ENCODE measurements at regions not wholly inside any gene's neighbourhood (a gene's known extent, or its start where the extent isn't known, plus 50 kb on each side); places are given as distances from the start of the nearest gene placed in this dataset.

DNA sequence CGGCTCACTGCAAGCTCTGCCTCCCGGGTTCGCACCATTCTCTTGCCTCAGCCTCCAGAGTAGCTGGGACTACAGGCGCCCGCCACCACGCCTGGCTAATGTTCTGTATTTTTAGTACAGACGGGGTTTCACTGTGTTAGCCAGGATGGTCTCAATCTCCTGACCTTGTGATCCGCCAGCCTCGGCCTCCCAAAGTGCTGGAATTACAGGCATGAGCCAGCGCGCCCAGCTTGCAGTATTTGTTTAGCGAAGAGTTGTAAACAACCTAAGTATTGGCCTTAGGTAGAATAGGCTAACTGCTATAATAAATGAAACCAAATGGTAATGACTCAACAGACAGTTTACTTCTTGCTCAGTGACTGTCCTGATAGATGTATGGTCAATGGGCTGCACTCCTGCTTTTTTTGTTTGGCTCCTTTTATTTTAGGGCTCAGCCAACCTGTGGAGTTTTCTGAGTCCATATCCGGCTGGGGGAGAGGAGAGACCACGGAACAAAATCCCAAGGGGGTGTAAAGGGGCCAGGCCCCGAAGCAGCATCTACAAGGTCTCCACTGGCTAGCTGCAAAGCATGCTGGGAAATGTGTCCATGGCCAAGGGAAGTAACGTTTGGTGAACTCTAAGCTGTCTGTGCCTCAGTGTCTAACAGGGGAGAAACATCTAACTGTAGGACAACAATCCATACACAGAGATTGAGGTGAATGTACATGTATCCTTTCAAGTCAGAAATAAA is 841.0 kb upstream of the ID2 start:
- H3K4me1 Mint-ChIP-seq (ENCODE audit: unreplicated experiment) = peaks cover 16% of the 10 kb centered on the region
- TF ChIP-seq, protein P1, sequence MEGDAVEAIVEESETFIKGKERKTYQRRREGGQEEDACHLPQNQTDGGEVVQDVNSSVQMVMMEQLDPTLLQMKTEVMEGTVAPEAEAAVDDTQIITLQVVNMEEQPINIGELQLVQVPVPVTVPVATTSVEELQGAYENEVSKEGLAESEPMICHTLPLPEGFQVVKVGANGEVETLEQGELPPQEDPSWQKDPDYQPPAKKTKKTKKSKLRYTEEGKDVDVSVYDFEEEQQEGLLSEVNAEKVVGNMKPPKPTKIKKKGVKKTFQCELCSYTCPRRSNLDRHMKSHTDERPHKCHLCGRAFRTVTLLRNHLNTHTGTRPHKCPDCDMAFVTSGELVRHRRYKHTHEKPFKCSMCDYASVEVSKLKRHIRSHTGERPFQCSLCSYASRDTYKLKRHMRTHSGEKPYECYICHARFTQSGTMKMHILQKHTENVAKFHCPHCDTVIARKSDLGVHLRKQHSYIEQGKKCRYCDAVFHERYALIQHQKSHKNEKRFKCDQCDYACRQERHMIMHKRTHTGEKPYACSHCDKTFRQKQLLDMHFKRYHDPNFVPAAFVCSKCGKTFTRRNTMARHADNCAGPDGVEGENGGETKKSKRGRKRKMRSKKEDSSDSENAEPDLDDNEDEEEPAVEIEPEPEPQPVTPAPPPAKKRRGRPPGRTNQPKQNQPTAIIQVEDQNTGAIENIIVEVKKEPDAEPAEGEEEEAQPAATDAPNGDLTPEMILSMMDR (conservative IDR thresholded peaks at IDR 0.05) = no peak
- H3K27ac Mint-ChIP-seq = no peak overlapping the region
- no peak overlapping the region for H3K4me3 Mint-ChIP-seq
- H3K9me3 Mint-ChIP-seq = peaks cover 12% of the 10 kb centered on the region
- DNase-seq (ENCODE audit: extremely low spot score, unreplicated experiment) = no peak
- peaks cover 4% of the 10 kb centered on the region for H3K36me3 Mint-ChIP-seq
- H3K27me3 Mint-ChIP-seq = no peaks in the 10 kb centered on the region

DNA sequence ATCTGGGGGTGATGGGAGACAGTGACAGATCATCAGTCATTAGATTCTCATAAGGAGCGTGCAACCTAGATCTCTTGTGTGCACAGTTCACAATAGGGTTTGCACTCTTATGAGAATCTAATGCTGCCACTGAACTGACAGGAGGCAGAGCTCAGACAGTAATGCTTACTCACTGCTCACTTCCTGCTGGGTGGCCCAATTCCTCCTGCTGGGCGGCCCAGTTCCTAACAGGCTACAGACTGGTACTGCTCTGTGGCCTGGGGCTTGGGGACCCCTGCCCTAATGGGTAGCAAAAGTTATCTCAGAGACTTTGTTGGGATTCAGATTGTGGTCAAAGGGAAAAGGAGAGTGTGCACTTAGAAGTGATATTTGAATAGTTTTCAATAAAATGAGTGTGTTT is 840.1 kb upstream of the ID2 start:
- Mint-ChIP-seq H3K36me3 (no peaks in the 10 kb centered on the region), H3K27ac (no peak overlapping the region), H3K27me3 (no peaks in the 10 kb centered on the region), H3K4me3 (no peak overlapping the region), H3K9me3 (peaks cover 8% of the 10 kb centered on the region), H3K4me1 (ENCODE audit: unreplicated experiment) (peaks cover 9% of the 10 kb centered on the region)
- DNase-seq (ENCODE audit: extremely low spot score, unreplicated experiment) = no peak
- TF ChIP-seq, protein P1 (conservative IDR thresholded peaks at IDR 0.05) = no peak

DNA sequence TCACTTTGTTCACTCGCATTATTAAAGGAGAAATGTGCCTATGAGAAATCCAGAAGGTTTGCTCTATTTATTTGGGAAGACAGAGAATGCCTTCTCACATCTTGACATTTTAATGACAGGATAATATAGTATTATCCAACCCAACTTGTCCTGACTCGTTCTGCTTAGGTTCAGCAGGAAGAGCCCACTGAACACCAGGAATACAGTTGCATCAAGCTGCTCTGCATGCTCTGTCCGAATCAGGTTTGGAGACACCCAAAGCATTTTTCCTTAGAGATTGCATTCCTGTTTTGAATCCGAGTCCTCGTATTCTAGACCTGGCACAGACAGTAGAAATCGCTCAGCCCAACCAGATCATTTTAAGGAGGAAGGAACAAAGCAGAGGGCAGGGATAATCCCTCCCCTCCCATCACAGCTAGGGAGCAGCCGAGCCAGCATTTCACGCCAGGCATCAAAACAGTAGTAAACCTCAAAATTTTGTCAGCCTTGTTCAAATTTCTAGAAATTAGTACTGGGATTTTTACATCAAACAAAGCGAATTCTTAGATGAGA is 837.4 kb upstream of the ID2 start:
- H3K9me3 Mint-ChIP-seq = peaks cover 8% of the 10 kb centered on the region

GRCh38 chr2:7845332-7845731 is 836.5 kb upstream of the ID2 start:
- Mint-ChIP-seq H3K4me1 (ENCODE audit: unreplicated experiment) (peaks cover 14% of the 10 kb centered on the region), H3K27me3 (no peaks in the 10 kb centered on the region), H3K27ac (no peak overlapping the region), H3K9me3 (peaks cover 8% of the 10 kb centered on the region), H3K36me3 (no peaks in the 10 kb centered on the region), H3K4me3 (no peak overlapping the region)
- TF ChIP-seq, protein P1 (conservative IDR thresholded peaks at IDR 0.05) = no peak
- no peak for DNase-seq (ENCODE audit: extremely low spot score, unreplicated experiment)

More for the DNA sequence above, 837.4 kb upstream of the ID2 start:
- Mint-ChIP-seq H3K4me3 (no peak overlapping the region), H3K27ac (no peak overlapping the region), H3K27me3 (no peaks in the 10 kb centered on the region), H3K36me3 (no peaks in the 10 kb centered on the region), H3K4me1 (ENCODE audit: unreplicated experiment) (peaks cover 14% of the 10 kb centered on the region)
- TF ChIP-seq, protein P1 (conservative IDR thresholded peaks at IDR 0.05) = no peak
- DNase-seq (ENCODE audit: extremely low spot score, unreplicated experiment) = no peak

GRCh38 chr2:7846607-7847006 is 835.2 kb upstream of the ID2 start:
- H3K4me1 Mint-ChIP-seq (ENCODE audit: unreplicated experiment) = peaks cover 14% of the 10 kb centered on the region
- DNase-seq (ENCODE audit: extremely low spot score, unreplicated experiment) = no peak
- H3K27ac Mint-ChIP-seq = no peak overlapping the region
- TF ChIP-seq, protein P1 (conservative IDR thresholded peaks at IDR 0.05) = no peak
- no peaks in the 10 kb centered on the region for H3K36me3 Mint-ChIP-seq
- H3K4me3 Mint-ChIP-seq = no peak overlapping the region
- no peaks in the 10 kb centered on the region for H3K27me3 Mint-ChIP-seq
- no peaks in the 10 kb centered on the region for H3K9me3 Mint-ChIP-seq

Data from type B pancreatic cell (in vitro differentiated cells).